ENCODE measurements at regions not wholly inside any gene's neighbourhood (a gene's known extent, or its start where the extent isn't known, plus 50 kb on each side); places are given as distances from the start of the nearest gene placed in this dataset.

GRCh38 chr13:40863723-40864122, 74.3 kb downstream of the SLC25A15 start:
- in situ Hi-C loops (cut with HindIII; ENCODE audit: low pct_ligation_motif_present, low pct_unique_long_range_greater_than_20kb, low sequenced_read_pairs), result no loop called here
- DNase-seq, result no peak

DNA sequence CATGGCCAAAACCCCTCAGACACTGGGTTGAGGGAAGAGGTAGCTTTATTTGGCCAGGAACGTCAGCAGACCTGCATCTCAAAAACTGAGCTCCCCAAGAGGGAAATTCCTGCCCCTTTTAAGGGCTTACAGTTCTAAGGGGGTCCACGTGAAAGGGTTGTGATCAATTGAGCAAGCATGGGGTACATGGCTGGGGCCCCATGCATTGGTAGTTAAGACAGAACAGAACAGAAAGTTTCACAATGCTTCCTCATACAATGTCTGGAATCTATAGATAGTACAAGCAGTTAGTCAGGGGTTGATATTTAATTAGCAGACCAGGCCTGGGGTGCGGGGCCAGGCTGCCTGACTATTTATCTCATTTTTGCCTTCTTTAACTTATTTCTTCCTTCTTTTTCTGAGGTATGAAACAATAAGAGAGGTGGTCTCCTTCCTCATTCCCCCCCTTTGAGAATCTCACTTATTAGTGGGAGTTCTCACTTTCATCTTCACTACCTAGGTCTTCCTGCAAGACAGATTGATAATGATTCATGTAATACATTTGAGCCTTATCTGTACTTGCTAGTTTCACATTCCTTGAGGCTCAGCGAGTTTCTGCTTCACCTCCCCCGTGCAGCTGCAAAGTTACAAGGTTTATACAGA, 84.8 kb downstream of the SLC25A15 start:
- in situ Hi-C loops (cut with HindIII; ENCODE audit: low pct_ligation_motif_present, low pct_unique_long_range_greater_than_20kb, low sequenced_read_pairs), result no loop called here
- DNase-seq, result no peak

GRCh38 chr13:40875044-40875443, 85.6 kb downstream of the SLC25A15 start:
- DNase-seq, result no peak
- in situ Hi-C loops (cut with HindIII; ENCODE audit: low pct_ligation_motif_present, low pct_unique_long_range_greater_than_20kb, low sequenced_read_pairs), result no loop called here

- DNase-seq, result no peak
- in situ Hi-C loops (cut with HindIII; ENCODE audit: low pct_ligation_motif_present, low pct_unique_long_range_greater_than_20kb, low sequenced_read_pairs), result no loop called here
These were observed 86.2 kb downstream of the SLC25A15 start for GRCh38 chr13:40875583-40875982.

- DNase-seq, result no peak
- in situ Hi-C loops (cut with HindIII; ENCODE audit: low pct_ligation_motif_present, low pct_unique_long_range_greater_than_20kb, low sequenced_read_pairs), result no loop called here
These were observed 86.8 kb downstream of the SLC25A15 start for GRCh38 chr13:40876020-40876738.

DNA sequence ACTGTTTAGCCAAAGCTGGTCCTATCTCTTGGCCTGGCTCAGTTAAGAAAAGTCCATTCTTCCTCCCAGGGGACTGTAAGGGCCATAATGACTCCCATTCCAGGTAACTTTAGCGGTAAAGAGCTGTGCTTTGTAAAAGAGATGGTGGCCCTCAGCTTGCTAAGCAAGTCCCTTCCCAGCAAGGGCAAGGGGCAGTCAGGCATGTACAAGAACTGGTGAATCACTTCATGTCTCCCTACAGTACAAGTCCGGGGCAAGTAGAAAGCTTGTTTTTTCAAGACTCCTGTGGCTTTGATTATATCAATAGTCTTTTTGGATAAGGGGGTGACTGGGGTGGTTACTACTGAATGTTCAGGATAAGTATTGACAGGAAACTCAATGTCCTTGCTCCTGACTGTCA, 88.9 kb downstream of the SLC25A15 start:
- in situ Hi-C loops (cut with HindIII; ENCODE audit: low pct_ligation_motif_present, low pct_unique_long_range_greater_than_20kb, low sequenced_read_pairs), result no loop called here
- DNase-seq, result peak; percentile 45

- no peak for DNase-seq
- in situ Hi-C loops (cut with HindIII; ENCODE audit: low pct_ligation_motif_present, low pct_unique_long_range_greater_than_20kb, low sequenced_read_pairs), result no loop called here
These were observed 89.4 kb downstream of the SLC25A15 start for GRCh38 chr13:40878823-40879222.

Measured in ACHN (cell line).